A673 (cell line): ENCODE measurements at regions not wholly inside any gene's neighbourhood (a gene's known extent, or its start where the extent isn't known, plus 50 kb on each side); places are given as distances from the start of the nearest gene placed in this dataset.

ENCODE experiments used
- CTCF ChIP-seq: fragments of 300-800, 200-600 bp; sonication (generic); conservative IDR thresholded peaks from 2 replicates; pipeline ENCODE4 v1.5.1; 2017; ENCODE audit warnings: low read depth, mild to moderate bottlenecking, antibody characterized with exemption, low read length, moderate library complexity, mixed read lengths
- EZH2 ChIP-seq: fragments of 200-600 bp; sonication (generic); IDR thresholded peaks from 2 replicates; pipeline ENCODE4 v1.6.1; 2017; ENCODE audit warnings: borderline replicate concordance, low read depth, mild to moderate bottlenecking, mixed read lengths, antibody characterized with exemption, low read length; ENCODE audit not compliant: poor library complexity, severe bottlenecking

- TF ChIP-seq EZH2, result no peak
- TF ChIP-seq CTCF, result no peak
Measured at GRCh38 chrX:20507901-20508620, 241.4 kb upstream of the RPS6KA3 start.
